Transverse colon (tissue), 4 donors: ENCODE measurements at regions not wholly inside any gene's neighbourhood (a gene's known extent, or its start where the extent isn't known, plus 50 kb on each side); places are given as distances from the start of the nearest gene placed in this dataset.
"Not testable (repeated sequence)": the region's sequence is repeated elsewhere in the genome, so short reads cannot be mapped to it uniquely, and the experiment has no call there.

Source experiments
- DNase-seq: peaks from one replicate; pipeline ENCODE4 v3.0.0-alpha.2; 2019
- H3K27ac ChIP-seq, 4 donors: fragments of 200-600 bp; sonication (generic); 2 replicates each; pipeline ENCODE4 v1.5.1; 2016 to 2018; ENCODE audit warnings: inconsistent platforms in 4 of 4
- H3K27me3 ChIP-seq: fragments of 200-600 bp; sonication (generic); 2 replicates; pipeline ENCODE4 v1.5.1; 2017; ENCODE audit warnings: inconsistent platforms
- H3K36me3 ChIP-seq, 4 donors: fragments of 200-600 bp; sonication (generic); 2 replicates each; pipeline ENCODE4 v1.5.1; 2017 to 2019; ENCODE audit warnings: inconsistent platforms in 4 of 4
- H3K4me1 ChIP-seq, 4 donors: fragments of 200-600 bp; sonication (generic); 2 replicates each; pipeline ENCODE4 v1.5.1; 2017 to 2020; ENCODE audit warnings: inconsistent platforms in 4 of 4
- H3K4me3 ChIP-seq, 4 donors: fragments of 200-600 bp; sonication (generic); 1 replicate in 1 of 4; 2 replicates in 3 of 4; pipeline versions ENCODE4 v1.5.1 to v1.6.1; 2017 to 2019; ENCODE audit warnings: inconsistent platforms in 4 of 4
- H3K9me3 ChIP-seq, 2 donors: fragments of 200-600 bp; sonication (generic); 2 replicates each; pipeline ENCODE4 v1.5.1; 2017 to 2019; ENCODE audit warnings: inconsistent platforms in 2 of 2
- CTCF ChIP-seq, 5 experiments: fragments of 200-600 bp in 3 of 5; fragments of 450-650 bp in 2 of 5; sonication (generic) in 3 of 5; IDR thresholded peaks; 1 replicate in 2 of 5; 2 replicates in 3 of 5; pipeline ENCODE4 v1.5.1; 2016 to 2017; ENCODE audit warnings: antibody characterized with exemption in 5 of 5, inconsistent platforms in 3 of 5, mild to moderate bottlenecking in 2 of 5, moderate library complexity in 1 of 5
- EP300 ChIP-seq: sonication (generic); formaldehyde crosslinking; IDR thresholded peaks from one replicate; pipeline ENCODE4 v1.6.1; 2017; ENCODE audit warnings: antibody characterized with exemption, low read depth
- POLR2A ChIP-seq: fragments of 450-650 bp; IDR thresholded peaks from one replicate; pipeline ENCODE4 v1.6.1; 2016; ENCODE audit warnings: antibody characterized with exemption, mild to moderate bottlenecking, moderate library complexity
- POLR2AphosphoS5 ChIP-seq, 3 donors: sonication (generic); formaldehyde crosslinking; IDR thresholded peaks; one replicate each; pipeline ENCODE4 v1.6.1; 2016; ENCODE audit warnings: antibody characterized with exemption in 3 of 3
- WGBS, 2 donors: methylation state at CpG; one replicate each; pipeline ENCODE4 v1.1.5; 2018; ENCODE audit warnings: low coverage in 1 of 2; 5-methylcytosine and 5-hydroxymethylcytosine counted together
- in situ Hi-C, 4 donors: fragments of 200-750 bp; cut with MboI; loops; one replicate each; pipeline versions ENCODE4 v1.15.0 to v1.15.1; 2017; ENCODE audit warnings: low sequenced_read_pairs in 3 of 4, low pct_ligation_motif_present in 1 of 4, low pct_unique_long_range_greater_than_20kb in 1 of 4
- intact Hi-C: fragments of 100-400 bp; cut with DNase I; formaldehyde crosslinking; loops from one replicate; pipeline ENCODE4 v1.15.1; 2023; ENCODE audit warnings: low total_unique reads

- no peak for TF ChIP-seq CTCF (IDR thresholded peaks at IDR 0.05)
- TF ChIP-seq POLR2AphosphoS5 (IDR thresholded peaks at IDR 0.05): no peak
- TF ChIP-seq EP300: no peak
- no peak for TF ChIP-seq POLR2A
- in situ Hi-C loops: no loop called here
- H3K36me3 ChIP-seq: no peaks in the 10 kb centered on the region
- H3K4me1 ChIP-seq: no peaks in the 10 kb centered on the region
- no peaks in the 10 kb centered on the region for H3K9me3 ChIP-seq
- 52 to 83% methylated on average over 1 to 3 of the region's 3 CpGs for WGBS, 2 donors
- H3K27ac ChIP-seq: no peak overlapping the region
- DNase-seq: no peak
- no peak overlapping the region for H3K4me3 ChIP-seq
- intact Hi-C loops: no loop called here
- no peaks in the 10 kb centered on the region for H3K27me3 ChIP-seq
Observed at GRCh38 chrX:128408842-128409241, 356.6 kb upstream of the ACTRT1 start.

- Histone ChIP-seq H3K27me3 (no peaks in the 10 kb centered on the region), H3K36me3 (no peaks in the 10 kb centered on the region), H3K4me1 (no peaks in the 10 kb centered on the region), H3K9me3 (no peaks in the 10 kb centered on the region), H3K27ac (no peak overlapping the region), H3K4me3 (no peak overlapping the region)
- DNase-seq: no peak
- in situ Hi-C loops (no loop called here), intact Hi-C loops (no loop called here)
- WGBS, 2 donors: 0 to 27% methylated on average over 2 to 3 of the region's 3 CpGs
- TF ChIP-seq CTCF (IDR thresholded peaks at IDR 0.05): no peak
- no peak for TF ChIP-seq EP300
- no peak for TF ChIP-seq POLR2A
- TF ChIP-seq POLR2AphosphoS5 (IDR thresholded peaks at IDR 0.05): no peak
Observed at GRCh38 chrX:128396601-128397000, 344.4 kb upstream of the ACTRT1 start.

- H3K27me3 ChIP-seq, H3K9me3 ChIP-seq, H3K4me3 ChIP-seq, in situ Hi-C loops, H3K4me1 ChIP-seq, H3K27ac ChIP-seq, H3K36me3 ChIP-seq, intact Hi-C loops, DNase-seq: not testable (repeated sequence)
- 63% methylated on average over 3 of the region's 3 CpGs; no CpG with 5 or more reads in 1 of the 2 donors for WGBS, 2 donors
Observed at GRCh38 chrX:128383846-128384245, 331.6 kb upstream of the ACTRT1 start.

- no peaks in the 10 kb centered on the region for H3K4me1 ChIP-seq
- in situ Hi-C loops (loop anchor here in 1 of 4 donors (25.0 kb wide), 1 partner anchor 103 kb away; no protein-coding TSS in a partner anchor), intact Hi-C loops (no loop called here)
- no peak overlapping the region for H3K27ac ChIP-seq
- WGBS, 2 donors: 45 to 70% methylated on average over 2 to 3 of the region's 3 CpGs
- H3K4me3 ChIP-seq: no peak overlapping the region
- H3K36me3 ChIP-seq: no peaks in the 10 kb centered on the region
- TF ChIP-seq CTCF (IDR thresholded peaks at IDR 0.05): no peak
- no peak for DNase-seq
- no peaks in the 10 kb centered on the region for H3K27me3 ChIP-seq
- H3K9me3 ChIP-seq: no peaks in the 10 kb centered on the region
Observed at GRCh38 chrX:128365492-128365891, 313.3 kb upstream of the ACTRT1 start.

GRCh38 chrX:128335671-128336070 is 283.5 kb upstream of the ACTRT1 start:
- TF ChIP-seq CTCF (IDR thresholded peaks at IDR 0.05): no peak
- TF ChIP-seq POLR2AphosphoS5 (IDR thresholded peaks at IDR 0.05): no peak
- TF ChIP-seq EP300: no peak
- no peak for TF ChIP-seq POLR2A
- no peaks in the 10 kb centered on the region for H3K27me3 ChIP-seq
- H3K27ac ChIP-seq: no peak overlapping the region
- WGBS, 2 donors: 57% methylated on average over 1 of the region's 1 CpG; no CpG with 5 or more reads in 1 of the 2 donors
- intact Hi-C loops (no loop called here), in situ Hi-C loops (no loop called here)
- no peak for DNase-seq
- H3K36me3 ChIP-seq: no peaks in the 10 kb centered on the region
- no peaks in the 10 kb centered on the region for H3K4me1 ChIP-seq
- no peak overlapping the region for H3K4me3 ChIP-seq
- H3K9me3 ChIP-seq: no peaks in the 10 kb centered on the region
